GM12872 (cell line): ENCODE measurements at regions not wholly inside any gene's neighbourhood (a gene's known extent, or its start where the extent isn't known, plus 50 kb on each side); places are given as distances from the start of the nearest gene placed in this dataset.
A peak's percentile ranks its signal among the peaks of the same experiment; 100 is the strongest.

Source experiments
- TF ChIP-seq, protein P1 (sequence below): IDR thresholded peaks from 3 replicates; pipeline ENCODE4 v1.5.1; 2011; ENCODE audit warnings: low read depth, mild to moderate bottlenecking, low read length, moderate library complexity; ENCODE audit not compliant: insufficient read depth

DNA sequence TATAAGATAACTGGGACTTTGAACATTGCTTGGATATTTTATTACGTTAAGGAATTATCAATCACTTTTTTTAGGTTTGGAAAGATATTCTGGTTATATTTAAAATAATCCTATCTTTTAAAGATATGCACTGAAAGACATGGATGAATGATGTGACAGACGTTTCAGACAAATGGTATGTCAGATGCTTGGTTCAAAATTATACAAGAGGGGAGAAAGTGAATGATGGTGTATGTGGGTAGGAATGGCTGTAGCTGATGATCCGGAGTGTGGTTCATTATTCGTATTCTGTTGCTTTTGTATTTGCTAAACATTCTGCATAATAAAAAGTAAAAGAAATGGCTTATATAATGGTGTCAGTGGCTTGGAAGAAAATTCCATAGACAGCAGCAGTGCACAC is 51.0 kb upstream of the SNRPB2 start:
- TF ChIP-seq, protein P1, sequence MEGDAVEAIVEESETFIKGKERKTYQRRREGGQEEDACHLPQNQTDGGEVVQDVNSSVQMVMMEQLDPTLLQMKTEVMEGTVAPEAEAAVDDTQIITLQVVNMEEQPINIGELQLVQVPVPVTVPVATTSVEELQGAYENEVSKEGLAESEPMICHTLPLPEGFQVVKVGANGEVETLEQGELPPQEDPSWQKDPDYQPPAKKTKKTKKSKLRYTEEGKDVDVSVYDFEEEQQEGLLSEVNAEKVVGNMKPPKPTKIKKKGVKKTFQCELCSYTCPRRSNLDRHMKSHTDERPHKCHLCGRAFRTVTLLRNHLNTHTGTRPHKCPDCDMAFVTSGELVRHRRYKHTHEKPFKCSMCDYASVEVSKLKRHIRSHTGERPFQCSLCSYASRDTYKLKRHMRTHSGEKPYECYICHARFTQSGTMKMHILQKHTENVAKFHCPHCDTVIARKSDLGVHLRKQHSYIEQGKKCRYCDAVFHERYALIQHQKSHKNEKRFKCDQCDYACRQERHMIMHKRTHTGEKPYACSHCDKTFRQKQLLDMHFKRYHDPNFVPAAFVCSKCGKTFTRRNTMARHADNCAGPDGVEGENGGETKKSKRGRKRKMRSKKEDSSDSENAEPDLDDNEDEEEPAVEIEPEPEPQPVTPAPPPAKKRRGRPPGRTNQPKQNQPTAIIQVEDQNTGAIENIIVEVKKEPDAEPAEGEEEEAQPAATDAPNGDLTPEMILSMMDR = no peak

DNA sequence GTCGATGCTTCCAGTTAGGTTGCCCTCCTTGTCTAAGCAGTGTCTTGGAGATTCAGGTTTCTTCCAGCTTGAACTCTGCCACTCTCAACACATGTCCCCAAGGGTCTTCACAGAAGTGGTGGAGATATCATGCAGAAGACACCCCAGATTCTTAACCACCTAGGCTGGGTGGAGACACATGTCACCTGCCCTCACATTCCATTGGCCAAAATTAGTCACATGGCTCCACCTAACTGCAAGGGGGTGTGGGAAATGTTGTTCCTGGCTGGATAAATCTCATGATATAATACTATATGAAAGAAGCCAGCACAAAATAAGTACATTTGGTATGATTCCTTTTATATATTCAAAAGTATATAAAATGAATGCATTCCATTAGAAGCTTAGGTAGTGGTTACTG is 52.9 kb upstream of the SNRPB2 start:
- TF ChIP-seq, protein P1 = no peak

DNA sequence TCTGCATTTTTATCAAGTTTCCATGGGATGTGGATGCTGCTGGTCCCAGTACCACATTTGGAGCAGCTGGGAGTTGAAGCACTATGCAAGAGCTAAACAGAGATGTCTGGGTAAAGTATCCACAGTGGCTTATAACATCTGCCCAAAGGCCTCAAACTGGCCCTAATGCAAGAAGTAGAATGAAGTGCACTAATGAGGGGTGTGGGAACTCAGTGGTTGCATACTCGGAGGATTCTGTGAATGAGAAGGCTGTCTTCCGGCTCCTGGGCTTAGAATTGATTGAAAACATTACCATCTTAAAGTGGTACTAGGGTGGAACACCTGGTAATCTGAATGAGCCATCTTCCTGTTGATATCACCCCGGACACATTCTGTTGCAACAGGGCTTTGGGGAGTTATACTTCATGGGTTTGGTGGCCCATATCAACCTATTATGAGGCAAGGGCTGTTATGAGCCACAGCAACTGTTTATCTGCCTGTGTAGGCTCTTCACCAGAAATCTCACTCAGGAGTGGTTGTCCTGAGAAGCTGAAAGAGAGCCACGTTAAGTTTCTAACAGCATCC is 54.7 kb upstream of the SNRPB2 start:
- TF ChIP-seq, protein P1 = no peak

DNA sequence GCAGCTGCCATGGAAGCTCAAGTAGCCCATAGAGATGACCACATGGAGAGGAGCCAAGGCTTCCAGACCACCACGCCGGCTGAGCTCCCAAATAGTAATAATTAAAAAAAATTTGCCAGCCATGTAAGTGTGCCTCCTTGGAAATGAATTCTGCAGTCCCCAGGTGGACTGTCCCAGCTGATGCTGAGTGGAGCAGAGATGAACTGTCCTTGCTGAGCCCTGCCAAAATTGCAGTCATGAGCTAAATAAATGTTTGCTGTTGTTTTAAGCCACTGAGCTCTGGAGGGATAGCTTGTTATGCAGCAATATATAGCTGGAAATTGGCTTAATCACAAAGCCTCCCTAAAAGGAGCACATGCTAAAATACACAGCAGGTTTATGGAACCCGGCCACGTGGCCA is 55.6 kb upstream of the SNRPB2 start:
- TF ChIP-seq, protein P1 = no peak

DNA sequence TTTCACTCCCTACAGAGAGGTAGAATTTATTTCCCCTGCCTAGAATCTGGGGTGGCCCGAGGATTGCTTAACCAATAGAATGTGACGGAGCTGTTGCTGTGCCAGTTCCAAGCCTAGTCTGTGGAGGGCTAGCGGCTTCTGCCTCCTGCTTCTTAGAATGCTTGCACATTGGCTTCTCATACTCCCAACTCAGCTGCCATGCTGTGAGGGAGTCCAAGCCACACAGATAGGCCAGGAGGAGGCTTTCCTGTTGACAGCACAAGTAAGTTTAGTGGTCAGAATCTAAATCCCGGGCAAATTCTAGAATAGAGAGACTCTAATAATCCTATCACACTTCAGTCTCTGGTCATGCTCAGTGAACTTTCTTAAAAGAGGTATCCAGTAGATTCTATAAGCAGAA is 57.5 kb upstream of the SNRPB2 start:
- TF ChIP-seq, protein P1 = no peak

DNA sequence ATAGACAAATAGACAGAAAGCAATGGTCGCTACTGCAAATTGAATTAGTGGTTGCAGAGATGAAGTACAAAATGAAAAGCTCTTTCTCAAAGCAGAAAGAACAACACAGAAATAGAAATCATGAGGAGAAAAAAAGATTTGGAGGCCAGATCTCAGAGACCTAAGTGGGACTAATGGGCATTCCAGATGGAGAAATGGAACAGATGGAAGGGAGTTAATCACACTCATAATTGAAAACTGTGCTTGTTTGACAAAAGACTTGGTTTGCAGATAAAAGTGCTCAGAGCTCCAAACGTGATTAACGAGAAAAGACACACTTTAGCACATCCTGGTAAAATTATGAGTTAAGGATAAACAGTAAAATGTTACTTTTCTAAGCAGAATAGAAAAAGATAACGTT is 58.1 kb upstream of the SNRPB2 start:
- TF ChIP-seq, protein P1 = no peak

DNA sequence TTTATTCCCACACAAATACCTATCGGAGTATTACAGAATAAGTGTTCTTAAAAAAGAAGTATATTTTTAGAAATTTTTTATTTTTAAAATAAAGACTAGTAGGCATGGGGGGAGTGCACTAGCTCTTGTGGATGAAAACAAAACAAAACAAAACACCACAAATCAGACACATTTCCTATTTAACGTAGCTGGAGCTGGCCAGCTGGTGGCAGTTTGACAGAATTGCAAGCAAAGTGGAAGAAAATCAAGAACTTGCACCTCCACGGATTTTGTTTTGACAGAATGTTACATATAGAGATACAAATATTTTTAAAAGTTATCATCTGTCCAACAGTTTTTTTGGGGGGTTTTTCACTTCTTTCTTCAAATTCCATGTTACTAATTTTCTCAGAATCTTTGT is 63.6 kb upstream of the SNRPB2 start:
- TF ChIP-seq, protein P1 = 0 out of 3 replicates have a peak, but pooled peaks have one; percentile 9

DNA sequence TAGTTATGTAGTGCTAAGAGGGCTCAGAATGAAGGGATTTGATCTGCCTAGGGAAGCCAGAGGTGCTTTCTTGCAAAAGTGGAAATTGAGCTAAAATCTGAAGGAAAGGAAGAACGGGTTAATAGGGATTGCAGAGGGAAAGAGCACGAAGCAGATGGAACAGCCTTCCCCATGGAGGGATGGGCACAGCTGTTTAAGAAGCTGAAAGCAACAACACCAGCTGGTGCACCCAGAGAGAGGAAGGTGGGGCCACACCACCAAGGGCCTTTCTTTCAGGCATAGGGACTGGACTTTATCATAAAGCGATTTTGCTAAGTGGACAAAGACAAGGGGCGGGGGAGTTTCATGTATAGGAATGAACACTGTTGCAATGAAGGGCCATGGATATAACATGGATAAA is 65.8 kb upstream of the SNRPB2 start:
- TF ChIP-seq, protein P1 = no peak
